ENCODE measurements at regions not wholly inside any gene's neighbourhood (a gene's known extent, or its start where the extent isn't known, plus 50 kb on each side); places are given as distances from the start of the nearest gene placed in this dataset.

- Histone ChIP-seq H4K20me1 (ENCODE audit: insufficient read depth, low read length) (no peaks in the 10 kb centered on the region), H3K9ac (ENCODE audit: insufficient read depth, low read depth, low read length) (no peak overlapping the region), H3K9me3 (ENCODE audit: low read length) (no peaks in the 10 kb centered on the region), H3K4me1 (ENCODE audit: insufficient read depth, low read length) (peaks cover 23% of the 10 kb centered on the region), H3K27me3 (ENCODE audit: control insufficient read depth in 1 of 2, insufficient read depth in 2 of 2, low read length in 2 of 2) (peaks cover 4 to 51% of the 10 kb centered on the region in 2 experiments; a peak in 4 of 5 replicates), H2AFZ (ENCODE audit: low read length) (no peak overlapping the region), H3K4me3 (replicated peaks in 1 of 3; ENCODE audit: insufficient read depth in 1 of 3, low read depth in 2 of 3, low read length in 3 of 3) (no peak overlapping the region; a peak in 1 of 6 replicates), H3K36me3 (replicated peaks in 1 of 2; ENCODE audit: control insufficient read depth in 1 of 2, insufficient read depth in 2 of 2, low read length in 2 of 2) (no peaks in the 10 kb centered on the region), H3K79me2 (ENCODE audit: insufficient read depth, low read length) (no peaks in the 10 kb centered on the region), H3K27ac (ENCODE audit: extremely low read length, insufficient read depth, low read length) (no peak overlapping the region), H3K4me2 (ENCODE audit: low read depth, low read length) (peak overlapping the region; percentile 48)
- ChIA-PET POLR2A (no interaction called here), CTCF (ENCODE audit: low intra/inter-chr PET ratio, low total read pairs) (no interaction called here)
- FAIRE-seq (no peak), DNase-seq (ENCODE audit: low spot score) (no peak), ATAC-seq (no peak; the same call in 2 of the 3 replicates)
- BruUV-seq (replicated peaks) = no TSS peak
- intact Hi-C loops (cut with micrococcal nuclease; ENCODE audit: unreplicated experiment) (no loop called here), in situ Hi-C loops (cut with HindIII; ENCODE audit: extremely low pct_ligation_motif_present, low pct_unique_long_range_greater_than_20kb) (no loop called here)
- 2% methylated on average over 9 of the region's 15 CpGs for WGBS (ENCODE audit: low lambda C conversion rate)
- TF ChIP-seq SAP130 (CRISPR knock-in tag; IDR thresholded peaks at IDR 0.05; ENCODE audit: low read depth) (0 out of 2 replicates have a peak, but pooled peaks have one; percentile 12), FOXA1 (IDR thresholded peaks at IDR 0.05) (no peak), FOXA1 (CRISPR knock-in tag; IDR thresholded peaks at IDR 0.05) (no peak), ZNF709 (CRISPR knock-in tag; IDR thresholded peaks at IDR 0.05) (no peak), ZNF547 (CRISPR knock-in tag; IDR thresholded peaks at IDR 0.05) (no peak)
- TF ChIP-seq, protein P1, sequence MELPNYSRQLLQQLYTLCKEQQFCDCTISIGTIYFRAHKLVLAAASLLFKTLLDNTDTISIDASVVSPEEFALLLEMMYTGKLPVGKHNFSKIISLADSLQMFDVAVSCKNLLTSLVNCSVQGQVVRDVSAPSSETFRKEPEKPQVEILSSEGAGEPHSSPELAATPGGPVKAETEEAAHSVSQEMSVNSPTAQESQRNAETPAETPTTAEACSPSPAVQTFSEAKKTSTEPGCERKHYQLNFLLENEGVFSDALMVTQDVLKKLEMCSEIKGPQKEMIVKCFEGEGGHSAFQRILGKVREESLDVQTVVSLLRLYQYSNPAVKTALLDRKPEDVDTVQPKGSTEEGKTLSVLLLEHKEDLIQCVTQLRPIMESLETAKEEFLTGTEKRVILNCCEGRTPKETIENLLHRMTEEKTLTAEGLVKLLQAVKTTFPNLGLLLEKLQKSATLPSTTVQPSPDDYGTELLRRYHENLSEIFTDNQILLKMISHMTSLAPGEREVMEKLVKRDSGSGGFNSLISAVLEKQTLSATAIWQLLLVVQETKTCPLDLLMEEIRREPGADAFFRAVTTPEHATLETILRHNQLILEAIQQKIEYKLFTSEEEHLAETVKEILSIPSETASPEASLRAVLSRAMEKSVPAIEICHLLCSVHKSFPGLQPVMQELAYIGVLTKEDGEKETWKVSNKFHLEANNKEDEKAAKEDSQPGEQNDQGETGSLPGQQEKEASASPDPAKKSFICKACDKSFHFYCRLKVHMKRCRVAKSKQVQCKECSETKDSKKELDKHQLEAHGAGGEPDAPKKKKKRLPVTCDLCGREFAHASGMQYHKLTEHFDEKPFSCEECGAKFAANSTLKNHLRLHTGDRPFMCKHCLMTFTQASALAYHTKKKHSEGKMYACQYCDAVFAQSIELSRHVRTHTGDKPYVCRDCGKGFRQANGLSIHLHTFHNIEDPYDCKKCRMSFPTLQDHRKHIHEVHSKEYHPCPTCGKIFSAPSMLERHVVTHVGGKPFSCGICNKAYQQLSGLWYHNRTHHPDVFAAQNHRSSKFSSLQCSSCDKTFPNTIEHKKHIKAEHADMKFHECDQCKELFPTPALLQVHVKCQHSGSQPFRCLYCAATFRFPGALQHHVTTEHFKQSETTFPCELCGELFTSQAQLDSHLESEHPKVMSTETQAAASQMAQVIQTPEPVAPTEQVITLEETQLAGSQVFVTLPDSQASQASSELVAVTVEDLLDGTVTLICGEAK (IDR thresholded peaks at IDR 0.05) = no peak
- TF ChIP-seq, protein P1 (CRISPR knock-in tag; IDR thresholded peaks at IDR 0.05) = no peak
- TF ChIP-seq, protein P2, sequence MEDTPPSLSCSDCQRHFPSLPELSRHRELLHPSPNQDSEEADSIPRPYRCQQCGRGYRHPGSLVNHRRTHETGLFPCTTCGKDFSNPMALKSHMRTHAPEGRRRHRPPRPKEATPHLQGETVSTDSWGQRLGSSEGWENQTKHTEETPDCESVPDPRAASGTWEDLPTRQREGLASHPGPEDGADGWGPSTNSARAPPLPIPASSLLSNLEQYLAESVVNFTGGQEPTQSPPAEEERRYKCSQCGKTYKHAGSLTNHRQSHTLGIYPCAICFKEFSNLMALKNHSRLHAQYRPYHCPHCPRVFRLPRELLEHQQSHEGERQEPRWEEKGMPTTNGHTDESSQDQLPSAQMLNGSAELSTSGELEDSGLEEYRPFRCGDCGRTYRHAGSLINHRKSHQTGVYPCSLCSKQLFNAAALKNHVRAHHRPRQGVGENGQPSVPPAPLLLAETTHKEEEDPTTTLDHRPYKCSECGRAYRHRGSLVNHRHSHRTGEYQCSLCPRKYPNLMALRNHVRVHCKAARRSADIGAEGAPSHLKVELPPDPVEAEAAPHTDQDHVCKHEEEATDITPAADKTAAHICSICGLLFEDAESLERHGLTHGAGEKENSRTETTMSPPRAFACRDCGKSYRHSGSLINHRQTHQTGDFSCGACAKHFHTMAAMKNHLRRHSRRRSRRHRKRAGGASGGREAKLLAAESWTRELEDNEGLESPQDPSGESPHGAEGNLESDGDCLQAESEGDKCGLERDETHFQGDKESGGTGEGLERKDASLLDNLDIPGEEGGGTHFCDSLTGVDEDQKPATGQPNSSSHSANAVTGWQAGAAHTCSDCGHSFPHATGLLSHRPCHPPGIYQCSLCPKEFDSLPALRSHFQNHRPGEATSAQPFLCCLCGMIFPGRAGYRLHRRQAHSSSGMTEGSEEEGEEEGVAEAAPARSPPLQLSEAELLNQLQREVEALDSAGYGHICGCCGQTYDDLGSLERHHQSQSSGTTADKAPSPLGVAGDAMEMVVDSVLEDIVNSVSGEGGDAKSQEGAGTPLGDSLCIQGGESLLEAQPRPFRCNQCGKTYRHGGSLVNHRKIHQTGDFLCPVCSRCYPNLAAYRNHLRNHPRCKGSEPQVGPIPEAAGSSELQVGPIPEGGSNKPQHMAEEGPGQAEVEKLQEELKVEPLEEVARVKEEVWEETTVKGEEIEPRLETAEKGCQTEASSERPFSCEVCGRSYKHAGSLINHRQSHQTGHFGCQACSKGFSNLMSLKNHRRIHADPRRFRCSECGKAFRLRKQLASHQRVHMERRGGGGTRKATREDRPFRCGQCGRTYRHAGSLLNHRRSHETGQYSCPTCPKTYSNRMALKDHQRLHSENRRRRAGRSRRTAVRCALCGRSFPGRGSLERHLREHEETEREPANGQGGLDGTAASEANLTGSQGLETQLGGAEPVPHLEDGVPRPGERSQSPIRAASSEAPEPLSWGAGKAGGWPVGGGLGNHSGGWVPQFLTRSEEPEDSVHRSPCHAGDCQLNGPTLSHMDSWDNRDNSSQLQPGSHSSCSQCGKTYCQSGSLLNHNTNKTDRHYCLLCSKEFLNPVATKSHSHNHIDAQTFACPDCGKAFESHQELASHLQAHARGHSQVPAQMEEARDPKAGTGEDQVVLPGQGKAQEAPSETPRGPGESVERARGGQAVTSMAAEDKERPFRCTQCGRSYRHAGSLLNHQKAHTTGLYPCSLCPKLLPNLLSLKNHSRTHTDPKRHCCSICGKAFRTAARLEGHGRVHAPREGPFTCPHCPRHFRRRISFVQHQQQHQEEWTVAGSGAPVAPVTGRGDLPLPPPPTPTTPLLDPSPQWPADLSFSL (CRISPR knock-in tag; IDR thresholded peaks at IDR 0.05) = no peak
These were observed 58.2 kb upstream of the GGTA1 start for GRCh38 chr9:121557581-121558447.
